ENCODE measurements at regions not wholly inside any gene's neighbourhood (a gene's known extent, or its start where the extent isn't known, plus 50 kb on each side); places are given as distances from the start of the nearest gene placed in this dataset.
"Not testable (repeated sequence)": the region's sequence is repeated elsewhere in the genome, so short reads cannot be mapped to it uniquely, and the experiment has no call there.

DNA sequence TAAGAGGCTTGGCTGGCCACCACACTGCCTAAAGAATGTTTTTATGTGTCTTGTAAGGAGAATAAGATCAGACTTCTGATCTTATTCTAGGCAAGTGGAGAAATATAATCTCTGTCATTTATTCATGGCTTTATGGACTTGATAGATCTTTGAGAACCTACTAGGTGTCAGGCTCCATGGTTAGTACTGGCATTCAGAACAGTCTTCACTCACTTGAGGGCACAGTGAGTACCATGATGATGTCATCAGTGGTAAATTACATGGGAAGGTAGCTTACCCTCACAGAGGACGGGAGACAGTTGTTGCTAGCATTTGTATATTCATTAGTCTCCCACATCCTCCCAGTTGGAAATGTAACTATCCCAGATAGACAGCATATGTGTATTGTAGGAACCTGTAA is 53.5 kb upstream of the NEK3 start:
- H3K4me3 ChIP-seq (replicated peaks in 1 of 2; ENCODE audit: low read depth in 1 of 2, low read length in 2 of 2); ATAC-seq; H3K4me2 ChIP-seq (ENCODE audit: low read length); CTCF ChIA-PET; BruUV-seq (replicated peaks); H3K9me3 ChIP-seq (ENCODE audit: control insufficient read depth in 1 of 2, insufficient read depth in 1 of 2, low read depth in 1 of 2, low read length in 2 of 2); H3K4me1 ChIP-seq (ENCODE audit: control insufficient read depth in 1 of 2, insufficient read depth in 2 of 2, low read length in 2 of 2); intact Hi-C loops (cut with micrococcal nuclease); H4K20me1 ChIP-seq (ENCODE audit: insufficient read depth); H3K9me2 ChIP-seq (ENCODE audit: insufficient read depth); H3K9ac ChIP-seq (ENCODE audit: low read length); H3K27me3 ChIP-seq (ENCODE audit: insufficient read depth, low read length); RAD21 ChIA-PET (ENCODE audit: low non-redundant PET in 1 of 2, low total read pairs in 2 of 2, uncharacterized antibody in 2 of 2, unreplicated experiment in 2 of 2); DNase-seq (ENCODE audit: low read depth, low spot score); H3K27ac ChIP-seq (ENCODE audit: low read depth, low read length); H2AFZ ChIP-seq (ENCODE audit: low read depth, low read length, poor library complexity, severe bottlenecking); H3K79me2 ChIP-seq (ENCODE audit: insufficient read depth, low read length); POLR2A ChIA-PET; H3K36me3 ChIP-seq (ENCODE audit: control insufficient read depth in 1 of 2, insufficient read depth in 2 of 2, low read length in 2 of 2): not testable (repeated sequence)

DNA sequence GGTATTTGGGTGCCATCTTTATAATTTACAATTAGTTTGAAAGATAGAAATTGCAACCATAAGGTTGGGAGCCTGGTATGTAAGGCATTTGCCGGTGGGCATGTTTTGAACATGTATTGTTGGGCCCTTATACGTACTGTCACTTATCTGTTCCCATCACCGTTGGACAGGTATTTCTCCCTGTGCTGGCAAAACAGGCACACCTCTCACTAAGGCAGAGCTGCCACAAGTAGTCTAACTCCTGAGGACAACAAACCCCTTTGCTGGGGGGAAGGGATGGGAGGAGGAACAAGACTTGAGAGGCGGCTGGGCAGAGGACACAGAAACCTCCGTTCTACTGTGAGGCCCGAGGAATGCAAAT is 52.0 kb upstream of the NEK3 start:
- DNase-seq (ENCODE audit: low read depth, low spot score); H4K20me1 ChIP-seq (ENCODE audit: insufficient read depth); intact Hi-C loops (cut with micrococcal nuclease); BruUV-seq (replicated peaks); H3K79me2 ChIP-seq (ENCODE audit: insufficient read depth, low read length); H3K4me1 ChIP-seq (ENCODE audit: control insufficient read depth in 1 of 2, insufficient read depth in 2 of 2, low read length in 2 of 2); POLR2A ChIA-PET; RAD21 ChIA-PET (ENCODE audit: low non-redundant PET in 1 of 2, low total read pairs in 2 of 2, uncharacterized antibody in 2 of 2, unreplicated experiment in 2 of 2); H3K9me3 ChIP-seq (ENCODE audit: control insufficient read depth in 1 of 2, insufficient read depth in 1 of 2, low read depth in 1 of 2, low read length in 2 of 2); H3K4me2 ChIP-seq (ENCODE audit: low read length); ATAC-seq; H3K36me3 ChIP-seq (ENCODE audit: control insufficient read depth in 1 of 2, insufficient read depth in 2 of 2, low read length in 2 of 2); H3K27ac ChIP-seq (ENCODE audit: low read depth, low read length); H3K9ac ChIP-seq (ENCODE audit: low read length); H3K27me3 ChIP-seq (ENCODE audit: insufficient read depth, low read length); H2AFZ ChIP-seq (ENCODE audit: low read depth, low read length, poor library complexity, severe bottlenecking); H3K4me3 ChIP-seq (replicated peaks in 1 of 2; ENCODE audit: low read depth in 1 of 2, low read length in 2 of 2); H3K9me2 ChIP-seq (ENCODE audit: insufficient read depth): not testable (repeated sequence)
- CTCF ChIA-PET, result interaction anchor here (1.1 kb wide), 1 partner anchor 239 kb away, joined by 3 read pairs; the partner anchor contains the start of gene VPS36

DNA sequence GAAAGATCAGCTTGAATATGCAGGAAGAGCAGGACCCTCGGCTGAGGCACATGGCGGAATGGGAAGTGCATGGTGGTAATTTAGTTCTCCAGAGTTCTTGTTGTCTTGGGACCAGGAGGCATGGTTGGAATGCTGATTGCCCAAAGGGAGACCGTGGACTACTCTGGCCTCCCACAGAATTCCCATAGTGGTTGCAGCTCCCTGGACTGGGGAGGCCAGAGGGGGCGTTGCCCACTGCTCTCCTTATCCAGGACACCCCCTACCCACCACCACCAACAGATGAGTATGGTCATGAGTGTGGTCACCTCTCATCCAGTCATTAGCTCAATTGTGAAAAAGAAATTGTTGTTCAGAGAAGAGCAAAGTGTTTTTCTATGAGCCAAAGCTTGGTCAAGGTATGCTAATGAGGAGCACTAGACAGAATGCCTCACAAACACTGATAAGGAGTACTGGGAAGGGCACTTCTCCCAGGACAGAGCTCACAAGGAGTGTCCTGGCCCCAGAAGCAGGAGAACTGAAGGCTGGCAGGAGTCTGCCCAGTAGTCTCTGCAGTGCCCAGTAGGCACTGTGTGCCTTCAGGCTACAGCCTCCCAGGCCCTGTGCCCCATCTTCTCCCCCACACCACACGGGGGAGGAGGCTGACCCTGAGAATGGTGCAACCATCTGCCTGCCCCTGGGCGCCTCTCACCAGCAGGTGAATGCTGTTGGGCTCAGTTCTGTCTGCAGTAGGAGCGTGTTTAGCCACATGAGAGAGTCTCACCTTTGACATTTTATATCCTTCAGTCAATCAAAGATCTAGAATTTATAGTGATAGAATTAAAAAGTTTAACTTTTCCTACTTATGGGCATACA is 51.4 kb upstream of the NEK3 start:
- H3K27me3 ChIP-seq (ENCODE audit: insufficient read depth, low read length); RAD21 ChIA-PET (ENCODE audit: low non-redundant PET in 1 of 2, low total read pairs in 2 of 2, uncharacterized antibody in 2 of 2, unreplicated experiment in 2 of 2); H3K9me2 ChIP-seq (ENCODE audit: insufficient read depth); H3K4me3 ChIP-seq (replicated peaks in 1 of 2; ENCODE audit: low read depth in 1 of 2, low read length in 2 of 2); H2AFZ ChIP-seq (ENCODE audit: low read depth, low read length, poor library complexity, severe bottlenecking); H3K4me2 ChIP-seq (ENCODE audit: low read length); H3K79me2 ChIP-seq (ENCODE audit: insufficient read depth, low read length); DNase-seq (ENCODE audit: low read depth, low spot score); BruUV-seq (replicated peaks); H3K27ac ChIP-seq (ENCODE audit: low read depth, low read length); H3K9ac ChIP-seq (ENCODE audit: low read length); H3K36me3 ChIP-seq (ENCODE audit: control insufficient read depth in 1 of 2, insufficient read depth in 2 of 2, low read length in 2 of 2); POLR2A ChIA-PET; H3K9me3 ChIP-seq (ENCODE audit: control insufficient read depth in 1 of 2, insufficient read depth in 1 of 2, low read depth in 1 of 2, low read length in 2 of 2); intact Hi-C loops (cut with micrococcal nuclease); H4K20me1 ChIP-seq (ENCODE audit: insufficient read depth); H3K4me1 ChIP-seq (ENCODE audit: control insufficient read depth in 1 of 2, insufficient read depth in 2 of 2, low read length in 2 of 2): not testable (repeated sequence)
- ATAC-seq, result peak; percentile 34; the same call in 1 of the 2 replicates
- CTCF ChIA-PET, result interaction anchor here (1.1 kb wide), 1 partner anchor 240 kb away, joined by 3 read pairs; the partner anchor contains the start of gene VPS36
